Keratinocyte (primary cell): ENCODE measurements at regions not wholly inside any gene's neighbourhood (a gene's known extent, or its start where the extent isn't known, plus 50 kb on each side); places are given as distances from the start of the nearest gene placed in this dataset.

ENCODE experiments used
- DNase-seq: peaks from one replicate; pipeline ENCODE4 v3.0.0-alpha.2; 2011; ENCODE audit warnings: low read depth, missing footprints, low spot score
- FAIRE-seq: peaks from 2 replicates; lab custom pipeline; 2011; peaks lifted over from hg19 to GRCh38; lab: Jason Lieb, UNC
- H2AFZ ChIP-seq: 2 replicates; pipeline ENCODE4 v1.6.0; 2012; ENCODE audit warnings: low read length, control low read depth, inconsistent platforms; ENCODE audit not compliant: control insufficient read depth
- H3K27ac ChIP-seq: 2 replicates; pipeline ENCODE4 v1.5.1; 2011; ENCODE audit warnings: low read length; ENCODE audit not compliant: control insufficient read depth, insufficient read depth
- H3K27me3 ChIP-seq: 3 replicates; pipeline ENCODE4 v1.6.0; 2011; ENCODE audit warnings: low read length; ENCODE audit not compliant: control insufficient read depth, insufficient read depth; ENCODE audit errors: extremely low read depth
- H3K36me3 ChIP-seq, 2 experiments: 2 replicates in 1 of 2; 3 replicates in 1 of 2; pipeline ENCODE4 v1.5.1; 2011; ENCODE audit warnings: low read length in 2 of 2, mild to moderate bottlenecking in 1 of 2; ENCODE audit not compliant: control insufficient read depth in 2 of 2, insufficient read depth in 2 of 2; ENCODE audit errors: extremely low read depth in 1 of 2
- H3K4me1 ChIP-seq: 3 replicates; pipeline ENCODE4 v1.5.1; 2011; ENCODE audit warnings: low read length; ENCODE audit not compliant: control insufficient read depth, insufficient read depth; ENCODE audit errors: extremely low read depth
- H3K4me2 ChIP-seq: 3 replicates; pipeline ENCODE4 v1.6.0; 2011; ENCODE audit warnings: low read depth, low read length; ENCODE audit not compliant: control insufficient read depth, insufficient read depth; ENCODE audit errors: extremely low read depth
- H3K4me3 ChIP-seq, 3 experiments: fragments of 200-600 bp in 1 of 3; sonication (generic) in 1 of 3; 2 replicates in 2 of 3; 3 replicates in 1 of 3; pipeline ENCODE4 v1.5.1; 2011 to 2016; ENCODE audit warnings: low read length in 3 of 3, mild to moderate bottlenecking in 3 of 3, control low read depth in 2 of 3, inconsistent platforms in 1 of 3, low read depth in 1 of 3, mixed read lengths in 1 of 3, mixed run types in 1 of 3, moderate library complexity in 1 of 3; ENCODE audit not compliant: control insufficient read depth in 2 of 3, insufficient read depth in 2 of 3; ENCODE audit errors: extremely low read depth in 1 of 3
- H3K79me2 ChIP-seq: 2 replicates; pipeline ENCODE4 v1.6.0; 2012; ENCODE audit warnings: low read length; ENCODE audit not compliant: control insufficient read depth, insufficient read depth
- H3K9ac ChIP-seq: 3 replicates; pipeline ENCODE4 v1.6.0; 2011; ENCODE audit warnings: low read length; ENCODE audit not compliant: control insufficient read depth, insufficient read depth; ENCODE audit errors: extremely low read depth
- H3K9me1 ChIP-seq: 3 replicates; pipeline ENCODE4 v1.6.0; 2011; ENCODE audit warnings: low read length; ENCODE audit not compliant: control insufficient read depth, insufficient read depth; ENCODE audit errors: extremely low read depth
- H3K9me3 ChIP-seq: 2 replicates; pipeline ENCODE4 v1.5.1; 2012; ENCODE audit warnings: low read depth, low read length; ENCODE audit not compliant: control insufficient read depth
- H4K20me1 ChIP-seq: 3 replicates; pipeline ENCODE4 v1.6.0; 2011; ENCODE audit warnings: low read length; ENCODE audit not compliant: control insufficient read depth, insufficient read depth; ENCODE audit errors: extremely low read depth
- CTCF ChIP-seq, 3 experiments: IDR thresholded peaks in 1 of 3; conservative IDR thresholded peaks in 1 of 3; optimal IDR thresholded peaks in 1 of 3; 2 replicates in 2 of 3; 3 replicates in 1 of 3; pipeline versions ENCODE3 to v1.5.1; 2011; ENCODE audit warnings: low read length in 3 of 3, mild to moderate bottlenecking in 3 of 3, moderate library complexity in 2 of 3, control low read depth in 1 of 3, inconsistent platforms in 1 of 3; ENCODE audit not compliant: insufficient read depth in 2 of 3; ENCODE audit errors: extremely low read depth in 1 of 3
- EZH2 ChIP-seq: IDR thresholded peaks from one replicate; pipeline ENCODE4 v1.6.1; 2012; ENCODE audit warnings: inconsistent platforms, mild to moderate bottlenecking, low read length, moderate library complexity
- dilution Hi-C: fragments of 300-500 bp; cut with MboI; formaldehyde crosslinking; loops from one replicate; pipeline ENCODE4 v1.7.0; 2020; ENCODE audit warnings: low sequenced_read_pairs; ENCODE audit not compliant: extremely low pct_ligation_motif_present

- DNase-seq (no peak), FAIRE-seq (no peak)
- dilution Hi-C loops = no loop called here
- TF ChIP-seq CTCF (optimal IDR thresholded peaks at IDR 0.05 in 1 of 3, IDR thresholded peaks at IDR 0.05 in 1 of 3, conservative IDR thresholded peaks at IDR 0.05 in 1 of 3; ENCODE audit: extremely low read depth in 1 of 3, insufficient read depth in 2 of 3, low read length in 3 of 3) = no peak
- TF ChIP-seq EZH2 = no peak
- H3K4me3 ChIP-seq = no peak overlapping the region
- no peak overlapping the region for H2AFZ ChIP-seq
- H3K27me3 ChIP-seq = no peaks in the 10 kb centered on the region
- H3K4me1 ChIP-seq = no peaks in the 10 kb centered on the region
- no peak overlapping the region for H3K27ac ChIP-seq
- H3K9ac ChIP-seq = no peak overlapping the region
- no peaks in the 10 kb centered on the region for H3K79me2 ChIP-seq
- H4K20me1 ChIP-seq = no peaks in the 10 kb centered on the region
- H3K9me1 ChIP-seq = no peaks in the 10 kb centered on the region
- no peaks in the 10 kb centered on the region for H3K9me3 ChIP-seq
- no peaks in the 10 kb centered on the region for H3K36me3 ChIP-seq
- no peak overlapping the region for H3K4me2 ChIP-seq
Measured at GRCh38 chr4:177557416-177557815, 115.2 kb upstream of the AGA start.

GRCh38 chr4:177558995-177559394 lies 116.8 kb upstream of the AGA start:
- FAIRE-seq = no peak
- dilution Hi-C loops = no loop called here
- Histone ChIP-seq H3K9me3 (no peaks in the 10 kb centered on the region), H3K9me1 (no peaks in the 10 kb centered on the region), H4K20me1 (no peaks in the 10 kb centered on the region), H3K36me3 (no peaks in the 10 kb centered on the region), H3K4me2 (no peak overlapping the region), H3K9ac (no peak overlapping the region), H3K27me3 (no peaks in the 10 kb centered on the region), H2AFZ (no peak overlapping the region), H3K4me3 (no peak overlapping the region), H3K4me1 (no peaks in the 10 kb centered on the region), H3K27ac (no peak overlapping the region), H3K79me2 (no peaks in the 10 kb centered on the region)
- TF ChIP-seq EZH2 = no peak
- TF ChIP-seq CTCF (optimal IDR thresholded peaks at IDR 0.05 in 1 of 3, IDR thresholded peaks at IDR 0.05 in 1 of 3, conservative IDR thresholded peaks at IDR 0.05 in 1 of 3; ENCODE audit: extremely low read depth in 1 of 3, insufficient read depth in 2 of 3, low read length in 3 of 3) = no peak
- no peak for DNase-seq
